Subcutaneous abdominal adipose tissue (tissue), 5 donors: ENCODE measurements at regions not wholly inside any gene's neighbourhood (a gene's known extent, or its start where the extent isn't known, plus 50 kb on each side); places are given as distances from the start of the nearest gene placed in this dataset.

Experiments
- H3K27ac ChIP-seq: one replicate; pipeline ENCODE4 v1.7.0; 2013; ENCODE audit warnings: low read depth, mild to moderate bottlenecking, inconsistent platforms, low read length, moderate library complexity
- H3K27me3 ChIP-seq, 5 donors: one replicate each; pipeline ENCODE4 v1.7.0; 2013; ENCODE audit warnings: low read length in 5 of 5, inconsistent platforms in 1 of 5; ENCODE audit not compliant: control insufficient read depth in 5 of 5, insufficient read depth in 4 of 5
- H3K36me3 ChIP-seq, 5 donors: one replicate each; pipeline ENCODE4 v1.7.0; 2013; ENCODE audit warnings: low read length in 5 of 5; ENCODE audit not compliant: control insufficient read depth in 5 of 5, insufficient read depth in 5 of 5
- H3K4me1 ChIP-seq, 5 donors: one replicate each; pipeline ENCODE4 v1.7.0; 2013; ENCODE audit warnings: low read length in 5 of 5, mild to moderate bottlenecking in 3 of 5, moderate library complexity in 1 of 5; ENCODE audit not compliant: control insufficient read depth in 5 of 5, insufficient read depth in 5 of 5
- H3K4me3 ChIP-seq, 5 donors: one replicate each; pipeline ENCODE4 v1.7.0; 2013; ENCODE audit warnings: low read length in 5 of 5, low read depth in 1 of 5
- H3K9ac ChIP-seq, 5 donors: one replicate each; pipeline ENCODE4 v1.7.0; 2013; ENCODE audit warnings: low read length in 5 of 5, mild to moderate bottlenecking in 4 of 5, moderate library complexity in 3 of 5
- H3K9me3 ChIP-seq, 5 donors: one replicate each; pipeline ENCODE4 v1.7.0; 2013; ENCODE audit warnings: low read length in 5 of 5; ENCODE audit not compliant: control insufficient read depth in 5 of 5
- donor health status: healthy.
- donor health status: healthy.
- donor health status: healthy.
- donor health status: healthy.
- donor health status: healthy.

GRCh38 chr7:16998481-16999051 is 116.8 kb upstream of the AGR3 start:
- H3K36me3 ChIP-seq: no peaks in the 10 kb centered on the region
- no peaks in the 10 kb centered on the region for H3K4me1 ChIP-seq
- H3K27ac ChIP-seq: no peak overlapping the region
- no peak overlapping the region for H3K9ac ChIP-seq
- no peak overlapping the region for H3K4me3 ChIP-seq
- peaks cover 0 to 9% (median 0%) of the 10 kb centered on the region in 5 donors for H3K9me3 ChIP-seq
- no peaks in the 10 kb centered on the region for H3K27me3 ChIP-seq

DNA sequence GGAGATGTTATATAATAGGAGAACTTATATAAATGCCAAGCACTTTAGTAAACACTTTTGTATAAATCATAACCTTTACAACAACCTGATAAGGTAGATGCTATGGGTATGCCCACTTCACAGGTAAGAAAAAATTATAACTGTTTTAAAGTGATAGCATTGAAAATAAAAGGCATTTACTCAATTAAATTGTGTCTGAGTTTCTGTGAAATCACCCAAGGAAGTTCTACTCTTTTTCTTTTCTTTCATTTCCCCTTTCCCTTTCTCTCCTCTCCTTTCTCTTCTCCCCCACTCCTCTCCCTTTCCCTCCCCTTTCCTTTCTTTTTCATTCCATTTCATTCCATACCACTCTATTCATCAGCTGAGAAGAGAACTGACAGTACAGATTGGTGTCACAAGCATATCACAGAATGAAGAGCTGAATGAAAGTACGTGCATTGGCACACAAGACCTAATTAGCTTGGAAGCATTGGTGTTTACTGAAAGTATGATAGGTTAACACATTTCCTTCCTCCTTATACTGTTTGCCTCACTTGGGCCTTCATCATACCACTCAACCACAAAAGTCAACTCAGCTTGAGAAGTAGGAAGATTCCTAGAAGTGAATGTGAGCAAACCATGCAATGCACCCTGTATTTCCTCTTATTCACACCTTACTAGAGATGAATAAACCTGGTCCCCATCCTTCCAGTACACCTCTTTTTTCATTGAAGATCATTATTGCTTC is 117.9 kb upstream of the AGR3 start:
- H3K27ac ChIP-seq: no peak overlapping the region
- no peak overlapping the region for H3K4me3 ChIP-seq
- no peaks in the 10 kb centered on the region for H3K4me1 ChIP-seq
- peaks cover 0 to 9% (median 0%) of the 10 kb centered on the region in 5 donors for H3K9me3 ChIP-seq
- H3K27me3 ChIP-seq: no peaks in the 10 kb centered on the region
- H3K36me3 ChIP-seq: no peaks in the 10 kb centered on the region
- H3K9ac ChIP-seq: no peak overlapping the region

DNA sequence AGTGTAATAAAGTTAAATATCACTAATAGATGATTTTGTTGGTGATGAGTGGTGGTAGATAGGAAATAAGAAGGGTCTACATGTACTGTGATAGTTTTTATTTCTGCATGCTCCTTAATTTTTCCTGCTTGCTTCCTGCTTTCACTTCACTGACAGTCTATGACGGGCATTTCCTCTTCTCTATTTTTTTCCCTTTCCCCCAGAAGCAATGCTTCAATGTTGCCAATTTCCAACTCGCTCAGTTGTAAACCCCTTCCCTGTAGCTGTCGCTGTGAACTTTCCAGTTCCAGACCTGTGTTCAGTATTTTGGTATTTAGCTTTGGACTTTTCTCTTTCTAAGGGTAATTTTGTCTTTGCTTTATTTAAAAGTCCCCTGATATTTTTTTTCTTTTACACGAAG is 123.5 kb upstream of the AGR3 start:
- Histone ChIP-seq H3K27ac (peak overlapping the region; percentile 4), H3K4me1 (peaks cover 0 to 23% (median 13%) of the 10 kb centered on the region in 5 donors), H3K27me3 (no peaks in the 10 kb centered on the region), H3K4me3 (no peak overlapping the region), H3K9ac (peak overlapping the region in 1 of 5 donors; percentile 4), H3K9me3 (no peaks in the 10 kb centered on the region), H3K36me3 (no peaks in the 10 kb centered on the region)

GRCh38 chr7:17007841-17008240 is 126.1 kb upstream of the AGR3 start:
- Histone ChIP-seq H3K9ac (no peak overlapping the region), H3K4me3 (no peak overlapping the region), H3K36me3 (no peaks in the 10 kb centered on the region), H3K4me1 (peaks cover 0 to 26% (median 13%) of the 10 kb centered on the region in 5 donors), H3K9me3 (no peaks in the 10 kb centered on the region), H3K27ac (no peak overlapping the region), H3K27me3 (no peaks in the 10 kb centered on the region)

- no peaks in the 10 kb centered on the region for H3K27me3 ChIP-seq
- no peak overlapping the region for H3K4me3 ChIP-seq
- H3K27ac ChIP-seq: peak overlapping the region; percentile 7
- no peaks in the 10 kb centered on the region for H3K36me3 ChIP-seq
- no peaks in the 10 kb centered on the region for H3K9me3 ChIP-seq
- peaks cover 0 to 26% (median 13%) of the 10 kb centered on the region in 5 donors for H3K4me1 ChIP-seq
- no peak overlapping the region for H3K9ac ChIP-seq
Measured at GRCh38 chr7:17009007-17009719, 127.4 kb upstream of the AGR3 start.

DNA sequence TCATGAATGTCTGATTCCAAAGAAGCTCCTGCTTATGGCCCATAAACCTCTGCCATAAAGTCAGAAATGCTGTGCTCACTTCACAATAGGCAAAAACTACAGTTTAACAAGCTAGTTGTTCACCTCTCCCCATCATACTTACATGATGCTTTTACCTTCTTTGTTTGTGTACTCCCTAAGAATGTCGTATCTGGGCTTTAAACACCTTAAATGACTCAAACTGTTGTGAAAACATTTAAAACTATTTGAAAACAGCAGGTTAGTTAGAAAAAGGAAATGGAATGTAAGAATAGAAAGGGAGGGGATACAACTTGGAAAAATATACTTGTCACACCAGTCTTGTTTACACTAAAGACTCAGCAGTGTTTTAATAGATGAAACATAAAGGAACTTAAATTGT is 128.2 kb upstream of the AGR3 start:
- H3K9me3 ChIP-seq: no peaks in the 10 kb centered on the region
- H3K4me1 ChIP-seq: peaks cover 0 to 26% (median 13%) of the 10 kb centered on the region in 5 donors
- H3K27ac ChIP-seq: peak overlapping the region; percentile 7
- no peak overlapping the region for H3K4me3 ChIP-seq
- H3K36me3 ChIP-seq: no peaks in the 10 kb centered on the region
- no peaks in the 10 kb centered on the region for H3K27me3 ChIP-seq
- H3K9ac ChIP-seq: no peak overlapping the region

- H3K4me1 ChIP-seq: peaks cover 0 to 18% (median 17%) of the 10 kb centered on the region in 5 donors
- no peaks in the 10 kb centered on the region for H3K36me3 ChIP-seq
- H3K27me3 ChIP-seq: no peaks in the 10 kb centered on the region
- H3K4me3 ChIP-seq: no peak overlapping the region
- H3K9me3 ChIP-seq: no peaks in the 10 kb centered on the region
- H3K9ac ChIP-seq: no peak overlapping the region
- no peak overlapping the region for H3K27ac ChIP-seq
Measured at GRCh38 chr7:17010637-17011300, 129.0 kb upstream of the AGR3 start.

GRCh38 chr7:17013204-17013603 is 131.4 kb upstream of the AGR3 start:
- Histone ChIP-seq H3K27me3 (no peaks in the 10 kb centered on the region), H3K4me3 (no peak overlapping the region), H3K9ac (no peak overlapping the region), H3K27ac (no peak overlapping the region), H3K9me3 (no peaks in the 10 kb centered on the region), H3K4me1 (peaks cover 0 to 19% (median 15%) of the 10 kb centered on the region in 5 donors), H3K36me3 (no peaks in the 10 kb centered on the region)

DNA sequence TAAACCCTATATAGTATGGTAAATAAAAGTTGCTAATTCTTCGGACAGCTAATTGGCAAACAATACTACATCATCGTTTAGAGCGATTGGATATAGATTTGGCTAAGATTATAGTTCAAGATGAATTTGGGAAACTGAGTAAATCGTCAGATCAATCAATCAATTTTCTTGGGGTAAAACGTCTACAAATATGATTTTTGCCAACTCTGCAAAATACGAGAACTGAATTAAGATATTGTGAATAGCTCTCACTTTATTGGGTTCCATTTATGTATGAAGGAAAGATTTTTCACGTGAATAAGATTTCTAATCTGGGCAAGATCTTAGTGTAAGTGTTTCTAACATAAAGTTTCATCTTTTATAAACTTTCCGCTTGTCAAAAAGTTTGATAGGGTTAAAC is 132.9 kb upstream of the AGR3 start:
- Histone ChIP-seq H3K9ac (no peak overlapping the region), H3K4me3 (no peak overlapping the region), H3K27ac (no peak overlapping the region), H3K4me1 (peaks cover 0 to 11% (median 5%) of the 10 kb centered on the region in 5 donors), H3K9me3 (no peaks in the 10 kb centered on the region), H3K27me3 (no peaks in the 10 kb centered on the region), H3K36me3 (no peaks in the 10 kb centered on the region)

DNA sequence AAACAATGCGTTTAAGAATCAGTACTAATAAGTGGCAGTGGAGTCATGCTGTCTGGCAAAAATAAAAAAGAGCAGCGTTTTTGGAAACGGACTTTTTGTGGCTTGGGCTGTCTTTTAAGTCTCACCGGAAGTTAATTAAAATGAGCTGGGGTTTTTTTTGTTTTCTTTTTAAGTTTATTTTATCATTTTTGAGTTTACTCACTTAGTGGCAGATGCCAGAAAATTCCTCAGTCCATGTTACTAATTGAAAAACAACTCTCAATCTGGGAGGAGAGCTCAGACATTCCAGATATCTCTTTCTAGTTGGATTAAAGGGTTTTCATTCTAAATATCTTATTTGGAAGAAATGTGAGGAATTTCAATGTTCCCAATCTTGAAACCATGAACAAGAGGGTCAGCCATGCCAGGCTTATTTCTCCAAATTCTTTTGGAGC is 133.8 kb upstream of the AGR3 start:
- Histone ChIP-seq H3K27ac (peak overlapping the region; percentile 28), H3K4me3 (no peak overlapping the region), H3K36me3 (no peaks in the 10 kb centered on the region), H3K9me3 (no peaks in the 10 kb centered on the region), H3K4me1 (peaks cover 0 to 6% (median 1%) of the 10 kb centered on the region in 5 donors), H3K9ac (no peak overlapping the region), H3K27me3 (no peaks in the 10 kb centered on the region)
